ENCODE measurements at regions not wholly inside any gene's neighbourhood (a gene's known extent, or its start where the extent isn't known, plus 50 kb on each side); places are given as distances from the start of the nearest gene placed in this dataset.

DNA sequence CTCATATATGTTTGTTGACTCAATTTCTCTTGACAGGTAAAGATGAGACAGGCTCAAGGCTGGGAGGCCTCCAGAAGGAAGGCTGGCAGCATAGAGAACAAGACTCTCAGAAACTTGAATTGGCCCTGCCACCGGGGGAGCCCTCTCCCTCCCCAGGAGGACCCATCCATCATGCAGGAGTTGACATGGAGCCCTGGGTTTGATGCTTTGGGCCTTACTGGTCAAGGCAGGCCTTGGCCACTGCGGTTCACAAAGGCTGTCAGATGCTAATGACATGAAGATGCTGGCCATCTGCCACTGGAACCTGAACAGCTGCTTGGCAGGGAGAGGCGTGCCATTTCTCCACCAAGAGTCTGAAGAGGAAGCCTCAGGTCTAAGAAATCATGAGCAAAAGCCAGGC, 193.6 kb downstream of the MTCL1 start:
- TF ChIP-seq, protein P1, sequence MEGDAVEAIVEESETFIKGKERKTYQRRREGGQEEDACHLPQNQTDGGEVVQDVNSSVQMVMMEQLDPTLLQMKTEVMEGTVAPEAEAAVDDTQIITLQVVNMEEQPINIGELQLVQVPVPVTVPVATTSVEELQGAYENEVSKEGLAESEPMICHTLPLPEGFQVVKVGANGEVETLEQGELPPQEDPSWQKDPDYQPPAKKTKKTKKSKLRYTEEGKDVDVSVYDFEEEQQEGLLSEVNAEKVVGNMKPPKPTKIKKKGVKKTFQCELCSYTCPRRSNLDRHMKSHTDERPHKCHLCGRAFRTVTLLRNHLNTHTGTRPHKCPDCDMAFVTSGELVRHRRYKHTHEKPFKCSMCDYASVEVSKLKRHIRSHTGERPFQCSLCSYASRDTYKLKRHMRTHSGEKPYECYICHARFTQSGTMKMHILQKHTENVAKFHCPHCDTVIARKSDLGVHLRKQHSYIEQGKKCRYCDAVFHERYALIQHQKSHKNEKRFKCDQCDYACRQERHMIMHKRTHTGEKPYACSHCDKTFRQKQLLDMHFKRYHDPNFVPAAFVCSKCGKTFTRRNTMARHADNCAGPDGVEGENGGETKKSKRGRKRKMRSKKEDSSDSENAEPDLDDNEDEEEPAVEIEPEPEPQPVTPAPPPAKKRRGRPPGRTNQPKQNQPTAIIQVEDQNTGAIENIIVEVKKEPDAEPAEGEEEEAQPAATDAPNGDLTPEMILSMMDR (IDR thresholded peaks at IDR 0.05; ENCODE audit: poor library complexity) = no peak
- TF ChIP-seq EZH2 (IDR thresholded peaks at IDR 0.05; ENCODE audit: borderline replicate concordance) = no peak

Measured in hepatocyte (in vitro differentiated cells).